Tibial nerve (tissue), 4 donors: ENCODE measurements at regions not wholly inside any gene's neighbourhood (a gene's known extent, or its start where the extent isn't known, plus 50 kb on each side); places are given as distances from the start of the nearest gene placed in this dataset.

Experiments used
- CTCF ChIP-seq, 5 experiments: fragments of 200-600 bp in 3 of 5; fragments of 450-650 bp in 2 of 5; sonication (generic) in 3 of 5; IDR thresholded peaks; one replicate each; pipeline ENCODE4 v1.5.1; 2016 to 2019; ENCODE audit warnings: antibody characterized with exemption in 5 of 5, mild to moderate bottlenecking in 3 of 5, moderate library complexity in 2 of 5
- EP300 ChIP-seq, 2 donors: sonication (generic); formaldehyde crosslinking; IDR thresholded peaks; one replicate each; pipeline ENCODE4 v1.6.1; 2017; ENCODE audit warnings: antibody characterized with exemption in 2 of 2, mild to moderate bottlenecking in 1 of 2

- TF ChIP-seq EP300 (IDR thresholded peaks at IDR 0.05), result no peak
- TF ChIP-seq CTCF (IDR thresholded peaks at IDR 0.05), result no peak
Measured at GRCh38 chr4:162681212-162681611, 485.5 kb downstream of the NAF1 start.
